CD4-positive, alpha-beta T cell treated with Interleukin-12 subunit alpha and Interleukin-12 subunit beta, for 1 hour (primary cell): ENCODE measurements at regions not wholly inside any gene's neighbourhood (a gene's known extent, or its start where the extent isn't known, plus 50 kb on each side); places are given as distances from the start of the nearest gene placed in this dataset.

Experiments used
- DNase-seq: peaks from one replicate; pipeline ENCODE4 v3.0.0-alpha.2; 2020

DNA sequence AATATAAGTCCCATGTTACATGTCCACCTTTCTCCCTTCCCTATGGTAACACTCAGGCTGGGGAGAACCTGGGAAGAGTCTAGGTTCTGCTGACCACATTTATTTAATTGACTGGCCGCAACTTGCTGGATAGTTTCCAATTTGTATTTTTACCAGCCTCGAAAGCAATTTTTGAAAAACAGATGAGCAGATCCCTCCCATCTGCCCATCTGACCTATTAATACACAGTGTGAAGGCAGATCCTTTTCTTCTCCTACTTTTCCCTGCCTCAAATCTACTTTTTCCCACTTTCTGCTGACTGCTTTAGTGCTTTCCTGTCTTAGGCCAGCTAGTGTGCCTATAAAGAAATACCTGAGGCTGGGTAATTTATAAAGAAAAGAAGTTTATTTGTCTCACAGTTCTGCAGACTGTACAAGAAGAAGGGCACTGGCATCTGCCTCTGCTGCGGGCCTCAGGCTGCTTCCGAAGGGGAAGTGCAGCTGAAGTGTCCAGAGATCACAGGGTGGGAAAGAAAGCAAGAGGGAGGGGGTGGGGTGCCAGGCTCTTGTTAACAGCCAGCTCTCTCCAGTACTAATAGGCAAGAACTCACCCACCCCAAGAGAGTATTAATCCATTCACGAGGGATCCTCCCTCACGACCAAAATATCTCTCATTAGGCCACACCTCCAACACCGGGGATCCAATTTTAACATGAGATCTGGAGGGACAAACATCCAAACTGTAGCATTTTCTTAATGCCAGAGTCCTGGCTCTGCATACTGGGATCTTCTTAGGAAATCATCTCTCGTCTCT is 336.0 kb upstream of the IGFBP3 start:
- no peak for DNase-seq

DNA sequence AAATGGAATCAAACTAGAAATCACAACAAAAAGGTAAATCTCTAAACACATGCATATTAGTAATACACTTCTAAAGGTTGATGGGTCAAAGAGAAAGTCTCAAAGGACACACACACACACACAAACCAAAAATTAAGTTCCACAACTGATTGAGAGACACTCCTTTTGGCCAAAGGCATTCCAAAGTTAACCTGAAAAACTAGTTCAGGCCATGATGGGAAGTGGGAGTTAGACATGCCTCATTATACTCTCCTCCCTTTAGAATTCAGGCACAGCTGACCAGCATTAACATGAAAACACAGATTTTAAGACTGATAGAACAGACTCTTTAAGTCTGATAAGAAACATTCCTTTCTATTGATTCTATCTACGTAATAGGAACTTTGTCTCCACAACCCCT is 332.4 kb upstream of the IGFBP3 start:
- no peak for DNase-seq

DNA sequence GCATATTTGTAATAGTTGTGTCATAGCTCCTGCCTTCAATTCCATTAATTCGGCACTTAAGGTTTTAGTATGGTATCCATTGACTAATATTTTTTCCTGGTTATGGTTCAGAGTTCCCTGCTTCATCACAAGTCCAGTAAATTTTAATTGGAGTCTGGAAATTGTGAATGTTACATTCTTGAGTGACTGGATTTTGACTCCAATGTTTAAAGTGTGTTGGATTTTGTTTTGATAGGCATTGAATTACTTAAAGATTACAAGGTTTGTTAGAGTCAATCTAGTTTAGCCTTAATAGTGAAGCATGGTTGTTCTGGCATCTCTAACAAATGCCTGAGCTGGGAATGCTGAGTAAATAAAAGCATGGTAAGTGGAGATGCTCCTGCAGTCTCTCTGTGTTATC is 326.6 kb upstream of the IGFBP3 start:
- no peak for DNase-seq

DNA sequence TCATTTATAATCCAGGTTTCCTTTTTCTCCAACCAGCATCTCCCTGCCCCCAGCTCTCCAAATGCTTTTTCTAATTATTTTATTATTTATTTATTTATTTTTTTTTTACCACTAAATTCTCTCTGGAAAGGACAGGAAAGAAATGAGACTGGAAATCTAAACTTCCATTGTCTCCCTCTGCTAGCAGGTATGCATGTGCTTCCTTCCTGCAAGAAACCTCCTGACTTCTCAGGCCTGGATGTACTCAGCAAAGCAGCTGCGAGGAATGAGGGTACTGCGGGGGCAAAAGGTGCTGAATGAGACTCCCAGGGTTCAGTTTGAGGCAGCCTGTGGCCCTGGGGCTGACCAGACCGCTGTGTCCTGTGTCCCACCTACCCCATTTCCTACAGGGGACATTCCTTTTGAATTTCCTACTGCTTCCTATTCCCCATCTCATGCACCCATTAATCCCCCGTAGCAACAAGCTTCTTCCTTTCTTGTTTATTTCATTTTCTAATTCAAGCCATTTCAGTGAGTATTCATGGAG is 324.6 kb upstream of the IGFBP3 start:
- no peak for DNase-seq

DNA sequence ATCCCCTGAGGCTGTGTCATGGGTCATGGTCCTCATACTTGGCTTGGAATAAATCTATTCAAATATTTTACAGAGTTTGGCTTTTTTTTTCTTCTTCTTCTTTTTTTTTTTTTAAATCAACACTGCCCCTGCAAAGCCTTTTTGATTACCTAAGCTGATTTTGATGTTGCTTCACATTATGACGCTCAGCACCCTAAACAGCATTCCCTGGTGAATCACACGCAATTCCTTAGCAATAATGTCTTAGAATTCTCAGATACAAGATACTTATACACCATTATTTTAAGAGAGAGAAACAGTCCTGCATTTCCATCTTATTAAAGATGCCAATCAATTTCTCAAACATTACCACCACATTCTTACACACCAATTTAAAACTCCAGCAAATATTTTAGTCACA is 323.7 kb upstream of the IGFBP3 start:
- no peak for DNase-seq

DNA sequence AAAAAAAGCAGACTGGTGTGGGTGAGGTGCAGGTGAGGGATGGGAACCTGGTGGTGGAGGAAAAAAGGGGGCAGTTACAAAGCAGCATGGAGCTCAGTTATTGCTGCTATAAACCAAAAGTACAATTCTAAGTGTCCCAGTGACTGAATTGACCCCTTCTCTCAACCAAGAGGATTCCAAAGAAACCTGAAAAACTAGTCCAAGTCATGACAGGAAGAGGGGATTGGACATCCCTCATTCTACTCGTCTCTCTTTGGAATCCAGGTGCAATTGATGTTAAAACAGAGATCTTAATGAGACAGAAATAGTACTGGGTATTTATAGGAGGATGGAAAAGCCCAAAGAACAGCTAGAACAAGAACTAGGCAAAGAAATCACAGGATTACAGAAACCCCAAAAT is 322.3 kb upstream of the IGFBP3 start:
- no peak for DNase-seq

DNA sequence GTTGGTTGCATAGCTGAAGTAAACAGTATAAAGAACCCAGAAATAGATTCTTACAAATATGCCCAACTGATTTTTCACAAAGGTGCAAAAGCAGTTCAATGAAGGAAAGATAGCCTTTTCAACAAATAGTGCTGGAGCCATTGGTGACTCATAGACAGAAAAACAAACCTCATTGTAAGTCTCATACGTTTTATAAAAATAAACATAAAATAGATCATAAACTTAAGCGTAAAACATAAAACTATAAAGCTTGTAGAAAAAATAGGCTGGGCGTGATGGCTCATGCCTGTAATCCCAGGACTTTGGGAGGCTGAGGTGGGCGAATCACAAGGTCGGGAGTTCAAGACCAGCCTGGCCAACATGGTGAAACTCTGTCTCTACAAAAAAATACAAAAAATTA is 318.8 kb upstream of the IGFBP3 start:
- DNase-seq = no peak

DNA sequence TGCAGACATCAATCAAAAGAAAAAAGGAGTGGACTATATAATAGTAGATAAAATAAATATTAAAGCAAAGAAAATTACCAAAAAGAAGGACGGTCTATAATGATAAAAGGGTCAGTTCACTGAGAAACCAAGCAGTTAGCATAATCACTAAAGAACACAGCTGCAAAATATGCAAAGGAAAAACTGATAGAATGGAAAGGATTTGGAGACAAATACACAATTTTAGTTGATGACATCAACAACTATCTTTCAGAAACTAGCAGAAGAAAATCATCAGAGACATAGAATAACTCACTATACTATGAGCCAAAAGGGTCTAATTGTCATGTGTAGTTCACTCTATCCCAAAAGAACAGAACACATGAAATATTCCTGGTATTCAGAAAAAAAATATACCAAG is 316.4 kb upstream of the IGFBP3 start:
- no peak for DNase-seq

DNA sequence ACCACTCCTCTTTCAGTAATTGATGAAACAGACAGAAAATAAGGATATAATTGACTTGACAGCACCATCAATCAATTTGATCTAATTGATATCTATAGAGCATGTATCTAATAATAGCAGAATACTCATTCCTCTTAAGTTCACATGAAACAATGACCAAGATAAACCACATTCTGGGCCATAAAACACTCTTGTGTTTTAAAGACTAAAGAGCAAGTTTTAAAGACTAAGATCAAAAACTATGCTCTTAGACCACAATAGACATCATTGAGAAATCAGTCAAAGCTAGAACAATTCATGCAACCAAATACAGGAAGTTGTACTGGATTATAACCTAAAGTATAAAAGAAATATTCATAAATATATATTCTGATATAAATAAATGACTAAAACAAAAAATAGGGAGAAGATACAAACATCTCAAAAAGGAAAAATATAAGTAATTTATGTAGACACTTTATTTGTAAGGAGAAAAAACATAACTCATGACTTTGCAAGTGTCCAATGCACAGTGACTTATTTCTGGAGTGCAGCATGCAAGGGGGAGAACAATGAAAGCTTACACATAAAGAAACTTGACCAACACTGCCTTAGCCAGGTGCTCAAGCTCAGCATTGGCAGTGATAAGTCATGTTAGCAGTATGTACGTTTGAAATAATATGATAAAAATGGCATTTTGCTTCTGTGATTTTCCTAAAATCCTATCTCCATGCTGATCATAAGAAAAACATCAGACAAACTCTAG is 312.7 kb upstream of the IGFBP3 start:
- no peak for DNase-seq

DNA sequence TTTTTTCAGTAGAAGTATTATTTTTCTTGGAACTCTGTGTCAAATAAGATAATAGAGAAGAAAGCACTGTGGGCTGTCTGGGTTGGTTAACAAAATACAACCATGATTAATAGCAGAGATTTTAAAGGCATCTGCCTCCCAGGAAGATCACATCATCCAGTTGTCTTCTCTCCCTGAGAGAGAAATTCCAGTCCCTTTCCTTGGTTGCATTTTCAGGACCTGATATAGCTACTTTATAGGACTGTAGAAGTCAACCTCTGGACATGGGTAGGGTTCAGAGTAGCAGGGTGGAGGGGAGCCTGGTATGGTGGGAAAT is 309.9 kb upstream of the IGFBP3 start:
- DNase-seq = no peak

DNA sequence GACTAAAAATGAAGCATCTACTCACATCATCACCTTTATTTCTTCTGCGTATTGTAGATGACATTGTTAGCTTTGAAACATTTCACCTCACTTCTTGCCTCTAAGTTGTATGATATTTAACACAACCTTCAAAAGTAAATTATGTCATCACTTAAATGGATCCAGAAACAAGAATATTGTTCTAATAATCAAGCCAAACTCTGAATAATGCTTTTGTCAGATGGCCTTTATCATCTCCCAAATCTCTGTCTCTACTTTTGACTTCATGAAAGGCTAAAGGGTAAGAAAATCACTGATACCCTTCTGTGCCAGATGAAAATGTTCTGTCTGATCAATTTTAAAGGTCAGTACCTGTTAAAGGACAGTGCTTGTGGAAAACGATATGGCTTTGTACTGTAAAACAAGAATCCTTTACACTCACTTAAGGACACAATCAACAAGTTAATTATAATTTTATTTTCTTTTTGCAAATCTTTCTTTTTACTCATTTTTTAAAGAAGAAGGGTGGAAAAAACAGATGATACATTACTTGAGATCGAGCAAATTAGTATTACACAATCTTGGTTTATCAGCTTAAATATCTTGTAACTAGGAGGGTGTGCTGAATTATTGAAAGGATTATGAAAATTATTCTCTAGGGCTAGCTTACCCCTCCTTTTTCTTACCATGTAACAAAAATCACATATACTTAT is 309.4 kb upstream of the IGFBP3 start:
- DNase-seq = no peak

DNA sequence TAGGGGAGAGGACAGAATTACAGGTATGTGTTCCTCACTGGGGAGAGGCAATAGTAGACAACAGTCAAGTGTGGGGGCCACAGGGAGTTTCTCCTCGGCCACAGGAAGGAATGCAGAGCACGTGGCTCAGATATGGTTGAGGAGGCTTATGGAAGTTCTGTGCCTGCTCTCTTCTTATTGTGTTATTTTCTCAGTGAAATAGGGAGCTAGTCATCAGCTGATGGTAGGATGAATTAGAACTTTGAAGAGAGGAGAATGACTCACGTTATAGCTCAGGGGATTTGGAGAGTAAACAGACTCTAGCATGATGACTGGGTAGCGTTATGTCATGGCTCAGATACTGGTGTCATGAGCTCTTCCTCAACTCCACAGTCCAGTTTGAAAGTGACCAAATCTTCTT is 308.3 kb upstream of the IGFBP3 start:
- no peak for DNase-seq

DNA sequence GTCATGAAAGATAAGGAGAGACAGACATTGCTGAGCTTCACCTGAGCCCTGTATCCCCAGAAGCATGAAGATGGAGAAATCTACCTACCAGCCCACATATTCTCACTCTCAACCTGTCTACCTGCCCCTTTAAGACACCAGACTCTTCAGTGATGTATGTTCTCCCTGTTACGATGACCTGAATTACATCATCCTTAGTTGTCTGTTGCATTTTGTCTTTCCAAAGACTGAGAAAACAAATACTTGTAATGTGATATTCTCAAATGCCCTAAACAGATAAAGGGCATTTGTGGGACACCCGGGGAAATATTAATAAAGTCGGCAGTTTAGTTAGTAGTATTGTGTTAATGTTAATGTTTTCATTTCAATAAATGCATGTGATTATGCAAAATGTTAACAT is 305.8 kb upstream of the IGFBP3 start:
- no peak for DNase-seq

DNA sequence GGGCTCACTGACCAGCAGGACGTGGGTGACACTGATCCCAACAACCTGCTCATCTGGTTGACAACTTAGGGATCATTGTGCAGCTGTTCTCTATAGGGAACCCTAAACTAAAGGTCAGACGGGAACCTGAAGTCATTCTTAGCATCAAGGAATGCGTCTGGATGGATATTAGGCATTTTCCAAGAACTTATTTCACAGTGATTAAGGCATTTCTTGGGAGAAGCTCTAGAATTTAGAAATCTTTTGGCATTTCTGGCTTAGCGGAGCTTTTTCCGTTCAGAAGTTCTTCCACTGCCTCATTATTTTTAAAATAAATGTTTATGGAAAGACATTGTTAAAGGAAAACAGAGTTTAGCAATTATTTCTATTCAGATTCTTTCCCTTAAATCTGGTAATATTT is 303.3 kb upstream of the IGFBP3 start:
- DNase-seq = no peak

DNA sequence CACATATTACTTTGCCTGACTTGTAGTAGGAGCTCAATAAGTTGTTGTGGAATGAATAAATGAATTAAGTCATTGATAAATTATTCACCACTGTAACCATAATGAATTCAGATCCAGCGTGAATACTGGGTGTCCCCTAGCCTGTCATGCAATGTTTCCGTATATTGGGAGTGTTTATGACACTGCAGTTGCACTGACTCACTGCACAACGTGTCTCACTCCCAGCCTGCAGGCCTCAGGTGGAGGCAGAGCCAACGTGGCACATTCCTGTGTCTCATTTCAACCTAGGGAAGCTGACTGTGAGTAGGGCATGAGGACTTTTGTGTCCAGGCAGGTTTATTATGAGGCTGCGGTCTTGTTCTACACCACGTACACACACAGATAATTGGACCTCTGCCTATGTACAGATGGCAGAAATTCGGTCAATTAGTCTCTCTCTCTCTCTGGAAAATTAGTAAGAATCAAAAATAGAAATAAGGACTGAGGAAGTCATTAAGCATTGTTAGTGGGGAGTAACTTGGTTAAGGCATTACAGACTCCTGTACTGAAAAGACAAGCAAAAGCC is 299.1 kb upstream of the IGFBP3 start:
- DNase-seq = no peak

DNA sequence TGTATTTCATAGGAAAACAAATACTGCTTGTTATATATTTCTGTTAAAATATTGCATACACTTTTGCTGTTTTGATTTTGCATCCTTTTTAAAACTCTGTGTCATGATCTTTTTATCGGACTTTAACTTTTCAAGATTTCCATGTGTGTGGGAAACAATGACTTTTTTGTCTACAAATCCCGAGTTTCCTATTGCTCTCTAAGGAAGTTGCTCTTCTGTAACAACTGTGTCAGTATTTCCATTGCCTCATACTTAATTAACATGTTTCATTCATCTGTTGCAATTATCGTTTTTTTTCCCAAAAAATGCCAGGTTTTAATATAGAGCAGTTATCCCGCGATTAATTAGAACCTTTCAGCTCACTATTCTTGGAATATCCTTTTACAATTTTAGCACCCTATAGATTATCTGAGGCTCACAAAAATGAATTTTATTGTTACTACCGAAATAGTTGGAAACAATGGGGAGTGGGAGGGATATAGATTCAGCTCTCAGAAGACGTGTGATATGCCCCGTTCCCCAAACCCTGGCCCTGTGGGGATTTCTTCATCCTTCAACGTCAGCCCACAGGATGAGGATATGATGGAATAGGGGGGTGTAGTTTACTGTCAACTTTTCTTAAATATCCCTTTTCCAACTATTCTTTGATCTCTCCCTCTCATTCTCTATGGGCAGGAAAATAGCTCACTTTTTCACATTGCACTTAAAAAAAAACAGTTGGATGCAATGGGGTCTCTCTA is 297.6 kb upstream of the IGFBP3 start:
- no peak for DNase-seq

DNA sequence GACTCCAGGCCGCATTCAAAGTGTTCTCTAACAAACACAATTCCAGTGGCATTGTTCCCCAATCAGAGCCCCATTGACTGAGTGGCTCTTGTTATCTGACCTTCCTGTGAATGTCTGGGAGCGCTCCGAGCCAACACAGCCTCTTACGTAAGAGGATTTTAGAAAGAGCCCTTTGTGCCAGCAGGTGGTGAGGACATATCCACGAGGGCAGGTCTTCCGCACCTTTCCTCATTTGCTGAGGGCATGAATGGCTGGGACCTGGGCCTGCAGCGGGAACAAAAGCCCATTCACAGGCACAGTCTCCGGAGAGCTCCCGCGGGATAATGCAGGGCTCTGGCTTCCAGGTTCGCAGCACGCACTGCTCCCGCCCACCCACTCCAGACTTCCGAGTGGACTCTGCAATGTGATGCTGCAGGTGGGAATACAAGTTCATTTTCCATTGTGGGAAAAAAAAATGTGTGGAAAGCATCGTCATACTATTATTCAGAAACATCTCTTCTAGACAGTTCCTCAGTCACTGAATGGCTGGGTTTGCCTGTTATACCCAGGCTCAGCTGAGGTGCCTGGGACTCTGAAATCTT is 295.0 kb upstream of the IGFBP3 start:
- DNase-seq = no peak

DNA sequence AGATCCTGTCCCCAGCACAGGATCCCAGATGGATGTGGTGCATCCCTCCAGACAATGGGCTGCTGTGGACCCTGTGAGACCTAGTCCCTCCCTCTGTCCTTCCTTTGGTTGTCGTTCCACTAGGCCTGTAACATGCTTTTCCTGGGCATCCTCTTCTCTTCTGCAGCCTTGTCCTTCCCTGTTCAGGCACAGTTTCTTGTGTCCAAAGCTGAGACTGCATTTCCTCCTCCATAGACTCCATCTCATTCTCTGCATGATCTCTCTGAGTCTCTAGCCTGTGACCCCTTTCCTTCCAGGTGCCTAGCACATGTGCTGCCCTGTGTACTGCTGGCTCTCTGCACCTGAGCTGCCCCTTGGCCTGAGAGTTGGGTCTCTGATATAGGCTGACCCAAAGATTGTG is 293.5 kb upstream of the IGFBP3 start:
- no peak for DNase-seq

DNA sequence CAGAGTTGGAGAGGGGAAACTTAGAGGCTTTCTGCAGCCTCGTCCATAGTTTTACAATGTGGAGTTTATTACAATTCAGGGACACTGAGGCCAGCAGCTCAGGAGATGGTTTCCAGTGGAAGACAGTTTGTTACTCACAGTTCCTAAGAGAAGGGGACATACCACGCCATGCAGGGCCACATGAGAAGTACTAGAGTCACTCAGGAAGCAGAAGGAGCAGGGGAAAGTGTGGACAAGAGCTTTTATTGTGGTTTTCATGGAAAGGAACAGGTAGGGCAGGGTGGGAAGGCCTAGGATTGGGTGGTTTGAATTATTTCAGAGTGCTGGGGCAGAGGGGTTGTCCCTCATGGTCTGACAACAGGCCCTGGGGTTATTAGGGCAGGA is 292.1 kb upstream of the IGFBP3 start:
- no peak for DNase-seq

DNA sequence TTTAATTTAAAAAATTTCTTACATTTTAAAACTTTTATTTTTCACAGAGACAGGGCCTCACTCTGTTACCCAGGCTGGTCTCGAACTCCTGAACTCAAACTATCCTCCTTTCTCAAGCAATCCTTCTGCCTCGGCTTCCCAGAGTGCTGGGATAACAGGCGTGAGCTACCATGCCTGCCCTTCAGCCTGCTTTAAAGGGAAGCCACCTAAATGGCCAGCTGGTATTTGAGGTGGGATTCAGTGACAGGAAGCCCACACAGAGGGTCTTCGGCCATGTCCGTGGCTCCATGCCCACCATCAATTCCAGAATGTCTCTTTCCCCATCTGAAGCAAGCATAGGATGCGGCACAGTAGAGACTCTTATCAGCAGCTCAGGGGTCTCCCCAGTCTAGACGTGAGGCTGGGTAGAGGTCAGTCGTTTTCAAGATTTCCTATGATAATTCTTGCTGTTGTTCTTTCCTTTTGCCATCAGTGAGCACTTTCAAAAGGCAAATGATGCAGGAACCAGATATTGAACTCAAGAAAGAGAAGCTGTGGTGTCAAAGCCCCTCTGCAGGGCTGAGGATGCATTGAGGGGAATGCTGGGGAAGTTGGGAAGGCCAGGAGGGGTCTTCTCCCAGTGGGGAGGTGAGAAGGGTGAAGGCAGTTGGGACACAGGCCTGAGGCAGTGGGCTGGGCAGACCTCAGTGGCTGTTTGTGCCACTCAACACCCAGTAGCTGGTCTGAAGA is 291.5 kb upstream of the IGFBP3 start:
- DNase-seq = no peak

DNA sequence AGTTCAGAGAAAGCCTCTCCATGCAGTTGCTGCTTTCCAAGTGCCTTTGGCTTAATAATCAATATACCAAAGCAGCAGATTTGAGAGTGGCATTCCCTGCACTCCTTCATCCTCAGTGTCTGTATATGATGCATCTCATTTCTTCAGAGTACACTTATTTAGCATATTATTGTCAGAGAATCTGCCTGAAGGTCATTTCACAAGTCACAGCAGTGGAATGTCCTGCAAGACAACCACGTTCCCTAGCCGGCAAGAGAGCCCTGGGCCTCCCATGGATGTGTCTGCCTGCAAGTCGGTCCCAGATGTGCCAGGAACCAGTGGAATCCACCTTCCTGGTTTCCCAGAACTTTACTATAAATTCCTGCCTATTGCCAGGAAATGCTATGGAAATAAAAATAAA is 289.4 kb upstream of the IGFBP3 start:
- DNase-seq = no peak
